Colon (tissue), 2 donors: ENCODE measurements at regions not wholly inside any gene's neighbourhood (a gene's known extent, or its start where the extent isn't known, plus 50 kb on each side); places are given as distances from the start of the nearest gene placed in this dataset.

Source experiments
- FAIRE-seq: peaks from 2 replicates; lab custom pipeline; 2012; peaks lifted over from hg19 to GRCh38; lab: Jason Lieb, UNC
- donor health status: control.
- donor health status: control.

- FAIRE-seq, result no peak
Observed at GRCh38 chr4:126227428-126227827, 912.7 kb downstream of the FAT4 start.

GRCh38 chr4:126230269-126230668 is 915.5 kb downstream of the FAT4 start:
- FAIRE-seq, result no peak

GRCh38 chr4:126233483-126233882 is 918.7 kb downstream of the FAT4 start:
- FAIRE-seq, result no peak

GRCh38 chr4:126238013-126238412 is 923.3 kb downstream of the FAT4 start:
- no peak for FAIRE-seq

GRCh38 chr4:126241634-126242033 is 926.9 kb downstream of the FAT4 start:
- FAIRE-seq, result no peak

- no peak for FAIRE-seq
Observed at GRCh38 chr4:126242679-126243390, 928.1 kb downstream of the FAT4 start.

- FAIRE-seq, result no peak
Observed at GRCh38 chr4:126247409-126247808, 932.7 kb downstream of the FAT4 start.

GRCh38 chr4:126250006-126250405 is 935.3 kb downstream of the FAT4 start:
- no peak for FAIRE-seq

GRCh38 chr4:126251169-126251568 is 936.4 kb downstream of the FAT4 start:
- FAIRE-seq, result no peak

GRCh38 chr4:126262665-126263064 is 947.9 kb downstream of the FAT4 start:
- no peak for FAIRE-seq

GRCh38 chr4:126264839-126265238 is 950.1 kb downstream of the FAT4 start:
- no peak for FAIRE-seq

- FAIRE-seq, result no peak
Observed at GRCh38 chr4:126265888-126266287, 951.1 kb downstream of the FAT4 start.

GRCh38 chr4:126267689-126268088 is 952.9 kb downstream of the FAT4 start:
- no peak for FAIRE-seq

GRCh38 chr4:126268106-126268505 is 953.4 kb downstream of the FAT4 start:
- no peak for FAIRE-seq

- FAIRE-seq, result no peak
Observed at GRCh38 chr4:126269106-126269505, 954.4 kb downstream of the FAT4 start.

GRCh38 chr4:126271292-126271691 is 956.5 kb downstream of the FAT4 start:
- FAIRE-seq, result no peak

GRCh38 chr4:126273746-126274145 is 959.0 kb downstream of the FAT4 start:
- FAIRE-seq, result no peak

GRCh38 chr4:126291886-126292285 is 977.1 kb downstream of the FAT4 start:
- no peak for FAIRE-seq

GRCh38 chr4:126298271-126298670 is 983.5 kb downstream of the FAT4 start:
- no peak for FAIRE-seq

GRCh38 chr4:126306152-126306869 is 991.6 kb downstream of the FAT4 start:
- no peak for FAIRE-seq

GRCh38 chr4:126318376-126318775 is 1003.6 kb downstream of the FAT4 start:
- FAIRE-seq, result no peak

- no peak for FAIRE-seq
Observed at GRCh38 chr4:126328914-126329313, 1014.2 kb downstream of the FAT4 start.

- FAIRE-seq, result no peak
Observed at GRCh38 chr4:126338548-126338947, 1023.8 kb downstream of the FAT4 start.

GRCh38 chr4:126341927-126342326 is 1027.2 kb downstream of the FAT4 start:
- FAIRE-seq, result no peak
